Activated CD4-positive, alpha-beta T cell treated with anti-CD3 and anti-CD28 coated beads, Interleukin-2, amount 50 U/mL, for 4 hours (primary cell): ENCODE measurements at regions not wholly inside any gene's neighbourhood (a gene's known extent, or its start where the extent isn't known, plus 50 kb on each side); places are given as distances from the start of the nearest gene placed in this dataset.
"Not testable (repeated sequence)": the region's sequence is repeated elsewhere in the genome, so short reads cannot be mapped to it uniquely, and the experiment has no call there.

Experiments used
- DNase-seq, 2 experiments: peaks; one replicate each; pipeline ENCODE4 v3.0.0-alpha.2; 2020

GRCh38 chr12:13339538-13339937 lies 143.0 kb downstream of the EMP1 start:
- DNase-seq, result no peak

DNA sequence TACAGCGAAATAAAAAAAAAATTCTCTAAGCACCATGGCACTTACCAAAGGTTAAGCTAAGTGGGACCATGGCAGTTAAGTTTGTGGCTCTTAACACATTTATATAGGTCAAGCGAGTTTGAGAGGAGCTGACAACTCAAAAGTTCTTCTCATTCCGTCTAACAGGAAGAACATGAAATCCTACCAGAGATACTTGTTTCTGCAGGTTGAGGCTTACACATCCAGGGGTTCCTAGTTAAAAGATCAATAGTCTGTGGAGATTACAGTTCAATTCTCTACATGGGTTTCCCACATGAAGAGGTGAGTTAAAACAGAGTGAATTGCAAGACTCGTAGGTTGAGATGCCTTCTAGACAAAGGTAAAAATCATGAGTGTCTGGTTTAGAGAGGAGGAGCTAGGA lies 142.6 kb downstream of the EMP1 start:
- no peak for DNase-seq

GRCh38 chr12:13337791-13338190 lies 141.3 kb downstream of the EMP1 start:
- DNase-seq, result no peak

DNA sequence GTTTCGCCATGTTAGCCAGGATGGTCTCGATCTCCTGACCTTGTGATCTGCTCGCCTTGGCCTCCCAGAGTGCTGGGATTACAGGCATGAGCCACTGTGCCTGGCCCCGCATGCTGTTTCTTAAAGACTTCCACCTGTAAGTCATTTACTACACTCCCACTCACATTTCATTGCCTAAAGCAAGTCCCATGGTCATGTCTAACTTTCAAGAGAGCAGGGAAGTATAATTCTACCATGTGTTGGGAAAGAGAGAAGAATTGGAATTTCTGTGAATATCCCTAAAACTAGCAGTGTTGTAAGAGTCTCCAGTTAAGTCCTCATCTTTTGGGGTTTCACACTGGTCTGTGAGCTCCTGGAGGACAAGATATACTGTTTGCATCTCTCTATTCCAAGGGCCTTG lies 139.7 kb downstream of the EMP1 start:
- DNase-seq, result no peak

- no peak for DNase-seq
Observed at GRCh38 chr12:13328535-13328934, 132.0 kb downstream of the EMP1 start.

GRCh38 chr12:13326076-13326475 lies 129.6 kb downstream of the EMP1 start:
- no peak for DNase-seq

GRCh38 chr12:13325037-13325436 lies 128.5 kb downstream of the EMP1 start:
- DNase-seq, result not testable (repeated sequence)

DNA sequence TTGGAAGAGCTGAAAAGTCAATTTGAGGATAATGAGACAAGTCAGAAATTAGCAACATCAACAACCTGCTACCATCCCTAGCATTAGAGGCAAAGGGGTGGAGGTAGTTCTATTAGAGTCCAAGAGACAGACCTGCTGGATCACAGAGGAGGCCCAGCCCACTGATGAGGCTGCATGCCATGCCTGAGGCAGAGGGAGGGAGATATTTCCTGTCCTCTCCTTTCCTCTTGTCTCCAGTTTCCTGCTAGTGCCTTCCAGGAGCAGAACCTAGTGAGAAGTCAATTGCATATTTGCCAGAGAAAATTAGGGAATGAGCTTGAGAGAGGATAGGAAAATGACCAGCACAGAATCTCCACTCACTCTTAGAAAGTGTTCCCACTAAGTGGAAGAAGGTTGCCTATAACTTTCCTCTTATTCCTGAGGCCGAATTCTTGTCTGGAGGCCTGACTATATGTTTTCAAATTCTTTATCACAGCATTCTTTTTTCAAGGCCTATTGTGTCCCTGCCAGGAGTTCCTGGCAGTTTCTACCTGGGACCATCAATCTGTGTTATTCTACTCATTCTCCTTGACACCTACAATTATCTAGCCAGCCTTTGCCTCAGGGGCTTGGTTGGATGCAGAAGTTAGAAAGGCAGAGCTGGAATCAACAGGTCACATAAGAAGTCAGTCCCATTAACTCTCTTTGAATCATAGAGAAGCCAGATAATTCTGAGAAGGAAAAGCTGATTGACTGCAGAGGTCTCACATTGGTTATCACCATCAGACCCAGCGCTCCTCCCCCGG lies 121.9 kb downstream of the EMP1 start:
- DNase-seq, result no peak

DNA sequence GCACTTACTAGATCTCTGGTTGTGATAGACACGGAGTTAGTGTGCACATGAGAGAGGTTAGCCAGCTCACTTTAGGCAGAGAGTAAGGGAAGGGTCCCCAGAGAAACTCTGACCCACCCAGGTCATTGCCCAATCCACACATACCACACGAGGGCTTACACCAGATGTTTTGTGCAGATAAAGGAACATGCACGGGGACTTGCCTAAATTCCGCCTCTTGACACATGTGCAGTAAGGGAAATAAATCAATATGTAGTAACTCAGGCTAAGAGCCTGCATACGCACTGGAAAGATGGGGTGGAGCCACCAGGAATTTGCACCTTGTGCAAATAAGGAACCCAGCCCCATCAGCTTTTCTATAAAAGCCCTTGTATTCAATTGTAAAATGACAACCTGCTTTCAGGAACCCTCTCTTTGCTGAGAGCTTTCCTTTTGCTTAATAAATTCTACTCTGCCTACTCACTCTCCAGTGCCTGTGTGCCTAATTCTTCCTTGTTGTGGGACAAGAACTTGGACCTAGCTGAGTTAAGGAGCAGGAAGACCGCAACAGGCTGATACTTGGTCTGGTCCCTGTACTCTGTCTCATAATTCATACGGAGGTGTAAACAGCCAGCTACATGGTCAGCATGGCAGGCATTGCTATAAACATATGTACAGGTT lies 120.2 kb downstream of the EMP1 start:
- DNase-seq, result no peak

GRCh38 chr12:13313886-13314285 lies 117.4 kb downstream of the EMP1 start:
- DNase-seq, result no peak

- DNase-seq, result no peak
Observed at GRCh38 chr12:13311551-13311950, 115.0 kb downstream of the EMP1 start.

GRCh38 chr12:13307143-13307816 lies 110.8 kb downstream of the EMP1 start:
- DNase-seq, result no peak

GRCh38 chr12:13304924-13305323 lies 108.4 kb downstream of the EMP1 start:
- DNase-seq, result no peak

DNA sequence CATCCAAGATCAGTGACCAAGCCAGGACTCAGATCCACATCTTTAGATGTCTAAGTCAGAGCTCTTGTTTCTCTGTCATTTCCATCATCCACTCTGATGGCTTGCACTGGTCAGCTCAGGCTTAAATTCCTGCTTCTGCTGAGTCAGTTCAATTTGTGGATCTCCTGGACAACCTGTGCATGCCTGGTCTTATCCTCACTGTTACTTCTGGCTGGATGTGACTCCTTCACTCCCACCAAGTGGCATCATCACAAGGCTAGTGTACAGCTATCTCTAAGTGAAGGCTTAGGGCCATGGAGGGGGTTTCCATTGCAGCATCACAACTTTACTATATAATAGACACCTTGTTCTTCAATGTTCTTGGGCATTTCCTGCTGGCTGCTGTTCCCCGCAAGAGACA lies 102.9 kb downstream of the EMP1 start:
- no peak for DNase-seq

- no peak for DNase-seq
Observed at GRCh38 chr12:13293096-13293495, 96.6 kb downstream of the EMP1 start.

DNA sequence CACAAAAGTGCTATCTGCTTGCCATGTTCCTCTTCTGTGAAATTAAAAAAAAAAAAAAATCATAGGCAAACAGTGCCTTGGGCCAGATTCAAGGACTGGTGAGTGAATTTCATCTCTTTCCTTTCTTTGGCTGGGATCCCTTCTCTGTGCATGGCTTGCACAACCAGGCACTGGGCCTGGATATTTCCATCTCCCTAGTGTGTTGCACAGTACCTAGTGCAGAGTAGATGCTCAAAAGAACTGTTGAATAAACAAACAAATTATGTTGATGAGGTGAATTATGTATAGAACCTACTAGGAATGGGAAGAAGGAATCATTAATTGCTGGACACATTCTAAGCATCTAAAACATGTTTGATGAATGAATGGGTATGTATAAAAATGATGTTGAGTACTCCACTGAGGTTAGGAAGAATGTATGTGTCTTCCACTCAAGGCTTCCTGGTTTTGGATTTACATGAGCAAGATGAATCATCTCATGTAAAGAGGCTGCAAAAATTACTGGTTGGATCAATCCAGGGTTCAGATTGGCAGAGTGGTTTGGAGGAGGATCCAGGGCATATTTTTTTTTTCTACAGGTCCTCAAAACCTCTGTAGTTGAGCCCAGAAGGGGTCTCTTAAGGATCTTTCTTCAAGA lies 93.2 kb downstream of the EMP1 start:
- DNase-seq, result no peak

- no peak for DNase-seq
Observed at GRCh38 chr12:13288937-13289652, 92.6 kb downstream of the EMP1 start.

GRCh38 chr12:13288501-13288900 lies 92.0 kb downstream of the EMP1 start:
- DNase-seq, result no peak

DNA sequence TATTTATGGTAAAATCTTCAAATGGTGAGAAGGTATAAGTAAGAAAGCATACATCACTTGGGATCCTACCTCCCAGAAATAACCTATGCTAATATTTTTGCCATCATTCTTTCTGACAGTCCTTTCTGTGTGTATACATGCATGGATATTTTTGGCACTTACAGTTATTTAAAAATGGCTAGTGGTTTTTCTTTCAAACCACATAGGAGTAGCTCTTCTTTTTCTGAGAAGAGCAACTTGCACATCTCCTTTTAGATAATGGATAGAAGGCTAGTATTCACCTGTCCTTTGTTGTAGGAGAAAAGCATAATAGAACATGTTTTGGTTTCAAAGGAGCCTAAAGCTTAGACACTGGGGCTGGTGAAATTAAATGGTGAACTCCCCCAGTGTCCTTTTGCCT lies 87.3 kb downstream of the EMP1 start:
- DNase-seq, result no peak

DNA sequence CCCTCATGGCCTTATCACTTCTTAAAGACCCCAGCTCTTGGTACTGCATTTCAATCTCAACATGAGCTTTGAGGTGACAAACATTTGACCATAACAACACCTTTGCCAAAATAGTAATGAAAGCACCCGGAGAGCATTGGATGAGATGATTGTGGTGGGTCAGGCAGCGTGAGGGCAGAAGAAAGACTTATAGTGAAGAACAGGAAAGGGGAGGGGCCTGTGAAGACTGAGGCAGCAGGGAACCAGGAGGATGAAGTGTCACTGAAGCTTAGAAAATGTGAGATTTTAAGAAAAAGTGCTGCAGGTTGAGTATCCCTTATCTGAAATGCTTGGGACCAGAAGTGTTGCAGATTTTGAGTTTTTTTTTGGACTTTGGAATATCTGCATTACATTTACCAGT lies 86.3 kb downstream of the EMP1 start:
- DNase-seq, result no peak

DNA sequence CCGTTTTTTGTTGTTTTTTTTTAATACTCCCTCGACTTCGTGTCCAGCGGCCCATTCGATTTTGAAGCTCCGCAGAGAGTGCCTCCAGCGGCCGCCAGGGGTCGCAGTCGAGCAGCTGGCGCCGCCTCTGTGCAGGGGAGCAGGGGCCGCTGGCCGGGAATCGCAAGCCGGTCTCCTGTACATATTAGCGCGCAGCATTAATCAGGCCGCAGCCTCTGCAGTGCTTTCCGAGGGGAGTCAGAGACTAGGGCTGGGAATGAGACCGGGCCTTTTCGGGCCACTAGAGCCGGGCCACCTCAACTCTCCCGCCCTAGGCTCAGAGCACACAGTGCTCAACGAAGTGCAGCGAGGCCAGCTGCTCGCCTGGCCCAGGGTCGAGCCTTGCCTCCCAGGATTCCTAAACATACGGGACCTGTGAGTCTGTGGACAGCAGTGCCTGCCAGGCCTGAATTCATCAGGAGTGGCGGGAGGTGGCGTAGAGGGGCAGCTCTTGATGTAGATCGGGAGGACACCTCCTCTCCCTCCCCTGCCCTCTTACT lies 81.8 kb downstream of the EMP1 start:
- peak; percentile 41 for DNase-seq

- DNase-seq, result no peak
Observed at GRCh38 chr12:13277293-13277692, 80.8 kb downstream of the EMP1 start.
